ENCODE measurements at regions not wholly inside any gene's neighbourhood (a gene's known extent, or its start where the extent isn't known, plus 50 kb on each side); places are given as distances from the start of the nearest gene placed in this dataset.
"Not testable (repeated sequence)": the region's sequence is repeated elsewhere in the genome, so short reads cannot be mapped to it uniquely, and the experiment has no call there.

GRCh38 chr20:30393523-30393922 lies 863.9 kb upstream of the DEFB115 start:
- not testable (repeated sequence) for DNase-seq

GRCh38 chr20:30397111-30397510 lies 860.4 kb upstream of the DEFB115 start:
- not testable (repeated sequence) for DNase-seq

GRCh38 chr20:30405061-30405460 lies 852.4 kb upstream of the DEFB115 start:
- DNase-seq, result not testable (repeated sequence)

GRCh38 chr20:30405585-30405984 lies 851.9 kb upstream of the DEFB115 start:
- DNase-seq, result not testable (repeated sequence)

- not testable (repeated sequence) for DNase-seq
Observed at GRCh38 chr20:30406370-30406769, 851.1 kb upstream of the DEFB115 start.

GRCh38 chr20:30412972-30413371 lies 844.5 kb upstream of the DEFB115 start:
- DNase-seq, result no peak

- not testable (repeated sequence) for DNase-seq
Observed at GRCh38 chr20:30417387-30417786, 840.1 kb upstream of the DEFB115 start.

- not testable (repeated sequence) for DNase-seq
Observed at GRCh38 chr20:30418378-30418777, 839.1 kb upstream of the DEFB115 start.

GRCh38 chr20:30419466-30419865 lies 838.0 kb upstream of the DEFB115 start:
- DNase-seq, result no peak

- not testable (repeated sequence) for DNase-seq
Observed at GRCh38 chr20:30419871-30420420, 837.5 kb upstream of the DEFB115 start.
